GM13976 (cell line): ENCODE measurements at regions not wholly inside any gene's neighbourhood (a gene's known extent, or its start where the extent isn't known, plus 50 kb on each side); places are given as distances from the start of the nearest gene placed in this dataset.

Experiments used
- DNase-seq: peaks from one replicate; pipeline ENCODE4 v3.0.0; 2012; ENCODE audit warnings: low spot score
- CTCF ChIP-seq: IDR thresholded peaks from 2 replicates; pipeline ENCODE4 v1.5.1; 2012; ENCODE audit warnings: borderline replicate concordance, mild to moderate bottlenecking; ENCODE audit not compliant: insufficient read depth; ENCODE audit errors: extremely low read depth, missing control alignments, control extremely low read depth
- in situ Hi-C: fragments of 300-500 bp; cut with MboI; formaldehyde crosslinking; loops from one replicate; pipeline ENCODE4 v1.12.0; 2022; ENCODE audit warnings: low sequenced_read_pairs, mixed read lengths, inconsistent platforms; ENCODE audit not compliant: unreplicated experiment

GRCh38 chr7:45977256-45977780 is 56.2 kb upstream of the IGFBP3 start:
- DNase-seq, result no peak
- no peak for TF ChIP-seq CTCF
- in situ Hi-C loops, result no loop called here

GRCh38 chr7:45976485-45976856 is 55.4 kb upstream of the IGFBP3 start:
- in situ Hi-C loops, result no loop called here
- no peak for TF ChIP-seq CTCF
- no peak for DNase-seq

GRCh38 chr7:45975847-45976484 is 54.9 kb upstream of the IGFBP3 start:
- no peak for DNase-seq
- no peak for TF ChIP-seq CTCF
- in situ Hi-C loops, result no loop called here

GRCh38 chr7:45975367-45975766 is 54.3 kb upstream of the IGFBP3 start:
- TF ChIP-seq CTCF, result no peak
- in situ Hi-C loops, result no loop called here
- no peak for DNase-seq

- TF ChIP-seq CTCF, result no peak
- DNase-seq, result no peak
- in situ Hi-C loops, result no loop called here
Observed at GRCh38 chr7:45974540-45975360, 53.7 kb upstream of the IGFBP3 start.

GRCh38 chr7:45973725-45974532 is 52.9 kb upstream of the IGFBP3 start:
- no peak for TF ChIP-seq CTCF
- in situ Hi-C loops, result no loop called here
- DNase-seq, result no peak
